Body of pancreas (tissue), 4 donors: ENCODE measurements at regions not wholly inside any gene's neighbourhood (a gene's known extent, or its start where the extent isn't known, plus 50 kb on each side); places are given as distances from the start of the nearest gene placed in this dataset.

Experiments used
- ATAC-seq: fragments of 150-250 bp; one replicate; pipeline ENCODE4 v1.9.1; 2016
- DNase-seq, 4 donors: peaks; one replicate each; pipeline ENCODE4 v3.0.0-alpha.2; 2019
- H3K27ac ChIP-seq, 4 donors: fragments of 200-600 bp; sonication (generic); 1 replicate in 3 of 4; 2 replicates in 1 of 4; pipeline versions ENCODE4 v1.5.1 to v1.6.1; 2016 to 2019; ENCODE audit warnings: mild to moderate bottlenecking in 1 of 4, mixed read lengths in 1 of 4, moderate library complexity in 1 of 4
- H3K27me3 ChIP-seq, 2 donors: fragments of 200-600 bp; sonication (generic); one replicate each; pipeline ENCODE4 v1.6.0; 2016; ENCODE audit warnings: mild to moderate bottlenecking in 1 of 2
- H3K36me3 ChIP-seq, 2 donors: fragments of 200-600 bp; sonication (generic); replicated peaks in 1 of 2; 2 replicates each; pipeline ENCODE4 v1.5.1; 2016; ENCODE audit warnings: low read depth in 2 of 2; ENCODE audit not compliant: insufficient read depth in 1 of 2
- H3K4me1 ChIP-seq: fragments of 200-600 bp; sonication (generic); one replicate; pipeline ENCODE4 v1.6.0; 2016
- H3K4me3 ChIP-seq, 2 donors: fragments of 200-600 bp; sonication (generic); 1 replicate in 1 of 2; 2 replicates in 1 of 2; pipeline ENCODE4 v1.5.1; 2016 to 2019
- H3K9me3 ChIP-seq, 3 donors: fragments of 200-600 bp; sonication (generic); 1 replicate in 2 of 3; 2 replicates in 1 of 3; pipeline ENCODE4 v1.5.1; 2016
- POLR2A ChIP-seq, 3 donors: fragments of 450-650 bp; IDR thresholded peaks; one replicate each; pipeline ENCODE4 v1.6.1; 2016; ENCODE audit warnings: antibody characterized with exemption in 3 of 3, mild to moderate bottlenecking in 2 of 3
- WGBS, 2 donors: methylation state at CpG; one replicate each; pipeline ENCODE4 v1.1.5; 2017; 5-methylcytosine and 5-hydroxymethylcytosine counted together
- intact Hi-C: fragments of 100-400 bp; cut with DNase I; formaldehyde crosslinking; loops from one replicate; pipeline ENCODE4 v1.15.1; 2023
- TF ChIP-seq, protein P1 (sequence below), 7 experiments: fragments of 450-650 bp in 4 of 7; fragments of 200-600 bp in 3 of 7; sonication (generic) in 3 of 7; IDR thresholded peaks; one replicate each; pipeline ENCODE4 v1.5.1; 2016 to 2019; ENCODE audit warnings: antibody characterized with exemption in 7 of 7

DNA sequence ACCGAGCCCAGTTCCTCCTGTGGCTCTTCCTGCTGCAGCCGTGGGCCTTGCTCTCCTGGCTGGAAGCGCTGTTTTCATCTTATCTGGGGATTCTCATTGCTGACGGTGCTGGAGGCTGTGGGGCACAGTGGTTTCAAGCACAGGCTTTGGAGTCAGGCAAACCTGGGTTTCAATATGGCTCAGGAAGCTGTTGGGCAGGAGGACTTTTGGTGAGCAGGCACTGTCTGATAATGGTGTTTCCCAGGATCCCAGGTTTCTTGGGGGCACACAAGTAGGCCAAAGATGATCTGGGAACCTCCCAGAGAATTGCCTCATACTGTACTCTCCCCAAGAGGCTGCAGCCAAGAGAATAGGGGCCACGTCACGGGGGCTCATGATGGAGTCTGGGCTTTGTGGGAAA is 105.6 kb upstream of the TRABD2B start:
- H3K27ac ChIP-seq, result no peak overlapping the region
- no peak for ATAC-seq
- TF ChIP-seq, protein P1, sequence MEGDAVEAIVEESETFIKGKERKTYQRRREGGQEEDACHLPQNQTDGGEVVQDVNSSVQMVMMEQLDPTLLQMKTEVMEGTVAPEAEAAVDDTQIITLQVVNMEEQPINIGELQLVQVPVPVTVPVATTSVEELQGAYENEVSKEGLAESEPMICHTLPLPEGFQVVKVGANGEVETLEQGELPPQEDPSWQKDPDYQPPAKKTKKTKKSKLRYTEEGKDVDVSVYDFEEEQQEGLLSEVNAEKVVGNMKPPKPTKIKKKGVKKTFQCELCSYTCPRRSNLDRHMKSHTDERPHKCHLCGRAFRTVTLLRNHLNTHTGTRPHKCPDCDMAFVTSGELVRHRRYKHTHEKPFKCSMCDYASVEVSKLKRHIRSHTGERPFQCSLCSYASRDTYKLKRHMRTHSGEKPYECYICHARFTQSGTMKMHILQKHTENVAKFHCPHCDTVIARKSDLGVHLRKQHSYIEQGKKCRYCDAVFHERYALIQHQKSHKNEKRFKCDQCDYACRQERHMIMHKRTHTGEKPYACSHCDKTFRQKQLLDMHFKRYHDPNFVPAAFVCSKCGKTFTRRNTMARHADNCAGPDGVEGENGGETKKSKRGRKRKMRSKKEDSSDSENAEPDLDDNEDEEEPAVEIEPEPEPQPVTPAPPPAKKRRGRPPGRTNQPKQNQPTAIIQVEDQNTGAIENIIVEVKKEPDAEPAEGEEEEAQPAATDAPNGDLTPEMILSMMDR (IDR thresholded peaks at IDR 0.05), result no peak
- no peak for TF ChIP-seq POLR2A (IDR thresholded peaks at IDR 0.05)
- DNase-seq, result no peak
- H3K4me3 ChIP-seq, result no peak overlapping the region
- intact Hi-C loops, result no loop called here
- H3K27me3 ChIP-seq, result no peaks in the 10 kb centered on the region
- whole genome bisulfite sequencing, 2 donors, result 72 to 75% methylated on average over 5 to 6 of the region's 6 CpGs
- no peaks in the 10 kb centered on the region for H3K9me3 ChIP-seq
- H3K4me1 ChIP-seq, result peaks cover 6% of the 10 kb centered on the region
- H3K36me3 ChIP-seq, result no peaks in the 10 kb centered on the region

DNA sequence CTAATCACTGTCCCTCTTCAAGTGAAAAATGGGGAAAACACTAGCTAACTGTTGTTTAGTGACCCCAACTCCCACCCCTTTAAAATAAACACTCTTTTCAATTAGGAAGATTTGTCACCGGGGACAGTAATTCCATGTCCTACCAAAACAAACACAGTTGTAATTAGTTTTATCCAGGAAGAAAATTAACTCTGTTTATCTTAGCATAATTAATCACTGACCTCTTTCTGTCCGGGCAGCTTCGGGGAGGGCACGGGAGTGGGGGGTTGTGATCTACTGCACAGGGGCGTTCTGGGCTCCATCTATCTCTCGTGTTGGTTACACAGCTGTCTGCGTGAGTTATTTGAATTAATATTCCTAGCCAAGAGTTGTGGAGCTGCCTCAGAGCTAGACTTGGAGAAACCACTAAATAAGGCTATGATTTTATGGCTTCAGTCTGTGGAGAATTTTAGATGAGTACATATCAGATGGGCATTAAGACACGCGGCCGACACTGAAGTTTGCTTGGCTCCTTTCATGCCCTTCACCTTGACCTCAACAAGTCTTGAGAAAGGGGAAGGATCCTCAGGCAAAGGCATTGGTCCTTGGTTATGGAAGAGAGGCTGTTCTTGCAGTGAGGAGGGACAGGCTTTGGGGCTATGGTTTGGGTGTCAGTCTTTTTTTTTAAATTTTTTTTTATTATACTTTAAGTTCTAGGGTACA is 102.0 kb upstream of the TRABD2B start:
- Histone ChIP-seq H3K9me3 (no peaks in the 10 kb centered on the region), H3K27ac (no peak overlapping the region), H3K36me3 (no peaks in the 10 kb centered on the region), H3K27me3 (no peaks in the 10 kb centered on the region), H3K4me1 (peaks cover 6% of the 10 kb centered on the region), H3K4me3 (no peak overlapping the region)
- ATAC-seq (no peak), DNase-seq (no peak)
- intact Hi-C loops, result no loop called here
- 10 to 13% methylated on average over 10 of the region's 10 CpGs for WGBS, 2 donors
- no peak for TF ChIP-seq POLR2A (IDR thresholded peaks at IDR 0.05)
- TF ChIP-seq, protein P1 (IDR thresholded peaks at IDR 0.05), result no peak

GRCh38 chr1:48093696-48094528 is 96.7 kb upstream of the TRABD2B start:
- DNase-seq, result peak; percentile 87 to 92 (median 90)
- intact Hi-C loops, result no loop called here
- Histone ChIP-seq H3K27me3 (no peaks in the 10 kb centered on the region), H3K4me3 (no peak overlapping the region), H3K4me1 (peaks cover 11% of the 10 kb centered on the region), H3K27ac (no peak overlapping the region), H3K9me3 (no peaks in the 10 kb centered on the region), H3K36me3 (no peaks in the 10 kb centered on the region)
- TF ChIP-seq POLR2A (IDR thresholded peaks at IDR 0.05), result no peak
- TF ChIP-seq, protein P1 (IDR thresholded peaks at IDR 0.05), result peak; percentile 82 to 94 (median 89)
- WGBS, 2 donors, result 30 to 67% methylated on average over 16 to 24 of the region's 24 CpGs
- peak; percentile 98 for ATAC-seq

GRCh38 chr1:48093147-48093546 is 96.0 kb upstream of the TRABD2B start:
- Histone ChIP-seq H3K27ac (no peak overlapping the region), H3K9me3 (no peaks in the 10 kb centered on the region), H3K4me1 (peaks cover 10% of the 10 kb centered on the region), H3K27me3 (no peaks in the 10 kb centered on the region), H3K36me3 (no peaks in the 10 kb centered on the region), H3K4me3 (no peak overlapping the region)
- 19 to 23% methylated on average over 8 of the region's 8 CpGs for WGBS, 2 donors
- TF ChIP-seq, protein P1 (IDR thresholded peaks at IDR 0.05), result no peak
- no peak for TF ChIP-seq POLR2A (IDR thresholded peaks at IDR 0.05)
- ATAC-seq, result no peak
- DNase-seq, result no peak
- intact Hi-C loops, result no loop called here
